GM18508 (cell line): ENCODE measurements at regions not wholly inside any gene's neighbourhood (a gene's known extent, or its start where the extent isn't known, plus 50 kb on each side); places are given as distances from the start of the nearest gene placed in this dataset.
"Not testable (repeated sequence)": the region's sequence is repeated elsewhere in the genome, so short reads cannot be mapped to it uniquely, and the experiment has no call there.

ENCODE experiments used
- ATAC-seq: cut with Tn5 transposase; IDR thresholded peaks from one replicate; pipeline ENCODE4 v1.9.1; 2021; ENCODE audit warnings: moderate number of reproducible peaks; ENCODE audit not compliant: insufficient read depth, unreplicated experiment

GRCh38 chr14:99035712-99036610, 236.0 kb downstream of the BCL11B start:
- ATAC-seq: no peak

DNA sequence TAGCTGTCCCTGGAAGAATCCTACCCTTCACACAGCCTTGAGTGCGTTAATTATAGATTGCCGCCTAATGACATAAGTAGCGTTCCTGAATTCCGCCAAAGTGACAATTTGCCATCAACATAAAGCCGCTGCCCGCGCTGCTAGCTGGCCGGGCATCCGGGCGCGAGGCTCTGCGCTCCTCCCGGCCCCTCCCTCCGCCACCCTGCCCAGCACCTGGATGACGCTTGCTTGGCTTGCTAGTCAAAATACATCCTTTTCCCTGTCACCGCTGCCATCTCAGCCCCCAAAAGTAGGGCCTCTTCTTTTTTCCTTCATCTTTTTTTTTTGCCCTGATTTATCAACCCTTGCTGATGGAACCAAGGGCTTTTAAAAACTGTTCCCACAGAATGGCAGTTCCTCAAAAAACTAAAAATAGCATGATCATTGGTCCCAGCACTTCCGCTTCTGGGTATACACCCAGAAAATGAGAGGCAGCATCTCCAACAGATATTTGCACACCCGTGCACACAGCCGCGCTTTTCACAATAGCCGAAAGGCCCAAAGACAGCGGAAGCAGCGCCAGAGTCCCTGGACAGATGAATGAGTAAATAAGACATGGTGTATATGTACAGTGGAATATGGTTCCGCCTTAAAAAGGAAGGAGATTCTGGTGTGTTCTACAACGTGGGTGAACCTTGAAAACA, 235.2 kb downstream of the BCL11B start:
- no peak for ATAC-seq

- not testable (repeated sequence) for ATAC-seq
Measured at GRCh38 chr14:99037326-99037725, 234.7 kb downstream of the BCL11B start.

- ATAC-seq: no peak
Measured at GRCh38 chr14:99037777-99038430, 234.1 kb downstream of the BCL11B start.

GRCh38 chr14:99038431-99038820, 233.6 kb downstream of the BCL11B start:
- no peak for ATAC-seq

DNA sequence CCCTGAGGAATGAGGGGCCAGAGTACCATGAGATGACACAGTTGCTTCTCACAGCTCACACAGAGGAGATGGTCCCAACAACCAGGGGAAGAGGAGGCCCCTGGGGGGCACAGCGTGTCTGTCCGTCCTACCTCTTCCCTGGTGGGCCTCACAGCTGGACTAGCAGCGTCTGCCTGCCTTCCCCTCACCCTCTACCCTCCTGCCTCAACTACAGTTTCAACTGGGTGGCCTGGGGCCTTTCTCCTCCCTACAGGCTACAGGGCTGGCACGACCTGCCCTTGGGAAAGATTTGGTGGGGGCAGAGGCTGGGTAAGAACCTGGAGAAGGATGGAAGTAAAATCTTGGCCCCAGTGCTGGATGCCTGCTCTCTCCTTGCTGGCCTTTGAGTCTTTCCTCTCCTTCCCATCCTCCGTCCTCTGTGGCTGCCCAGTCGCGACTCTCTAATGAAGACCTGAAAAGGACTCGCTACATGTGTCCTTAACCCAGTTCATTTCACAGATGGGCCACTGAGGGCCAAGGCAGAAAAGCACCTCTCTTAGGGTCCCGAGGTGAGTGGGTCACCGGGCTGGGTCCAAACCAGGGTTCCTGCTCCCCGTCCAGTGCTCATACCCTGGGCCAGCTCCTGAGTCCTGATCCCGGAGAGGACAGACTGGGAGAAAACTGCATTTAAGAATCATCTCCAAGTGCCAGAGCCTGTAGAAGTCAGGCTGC, 232.5 kb downstream of the BCL11B start:
- no peak for ATAC-seq

DNA sequence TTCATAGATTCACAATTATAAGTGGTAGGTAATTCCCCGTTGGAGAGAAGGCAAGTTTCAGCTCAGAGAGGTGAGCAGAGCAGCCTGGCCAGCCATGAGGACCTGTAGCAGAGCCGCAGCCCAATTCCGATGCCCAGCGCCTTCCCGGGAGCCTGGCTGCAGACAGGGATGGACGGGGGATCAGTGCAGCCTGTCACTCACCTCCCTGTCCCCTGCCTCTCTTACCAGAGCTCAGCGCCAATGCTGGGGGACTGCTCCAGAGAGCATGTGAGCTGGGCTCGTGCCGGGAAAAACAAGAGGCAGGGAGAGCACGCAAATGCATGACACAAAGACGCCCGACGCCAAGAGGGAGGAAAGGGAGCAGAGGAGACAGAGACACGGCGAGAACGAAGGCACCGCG, 231.9 kb downstream of the BCL11B start:
- ATAC-seq: no peak

GRCh38 chr14:99040711-99041110, 231.3 kb downstream of the BCL11B start:
- no peak for ATAC-seq

- ATAC-seq: no peak
Measured at GRCh38 chr14:99041141-99041819, 230.7 kb downstream of the BCL11B start.

DNA sequence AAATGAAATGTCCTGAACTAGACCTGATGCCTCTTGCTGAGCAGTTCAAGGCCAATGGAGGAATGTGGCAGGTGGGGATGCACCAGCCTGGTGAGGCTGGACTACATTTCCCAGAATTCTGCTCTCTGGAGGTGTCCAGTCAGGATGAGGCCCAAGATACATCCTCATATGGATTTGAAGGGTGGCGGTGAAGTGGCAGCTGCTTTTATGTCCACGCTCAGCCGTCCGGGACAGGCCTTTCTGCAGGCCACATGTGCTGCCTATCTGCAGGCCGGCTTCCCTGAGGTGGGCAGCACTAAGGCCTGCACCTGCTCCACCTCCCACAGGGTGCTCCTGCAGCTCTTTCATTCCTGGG, 230.2 kb downstream of the BCL11B start:
- no peak for ATAC-seq

- ATAC-seq: no peak
Measured at GRCh38 chr14:99042381-99043266, 229.4 kb downstream of the BCL11B start.

GRCh38 chr14:99043267-99043615, 228.8 kb downstream of the BCL11B start:
- ATAC-seq: no peak

- ATAC-seq: no peak
Measured at GRCh38 chr14:99043756-99044155, 228.2 kb downstream of the BCL11B start.

DNA sequence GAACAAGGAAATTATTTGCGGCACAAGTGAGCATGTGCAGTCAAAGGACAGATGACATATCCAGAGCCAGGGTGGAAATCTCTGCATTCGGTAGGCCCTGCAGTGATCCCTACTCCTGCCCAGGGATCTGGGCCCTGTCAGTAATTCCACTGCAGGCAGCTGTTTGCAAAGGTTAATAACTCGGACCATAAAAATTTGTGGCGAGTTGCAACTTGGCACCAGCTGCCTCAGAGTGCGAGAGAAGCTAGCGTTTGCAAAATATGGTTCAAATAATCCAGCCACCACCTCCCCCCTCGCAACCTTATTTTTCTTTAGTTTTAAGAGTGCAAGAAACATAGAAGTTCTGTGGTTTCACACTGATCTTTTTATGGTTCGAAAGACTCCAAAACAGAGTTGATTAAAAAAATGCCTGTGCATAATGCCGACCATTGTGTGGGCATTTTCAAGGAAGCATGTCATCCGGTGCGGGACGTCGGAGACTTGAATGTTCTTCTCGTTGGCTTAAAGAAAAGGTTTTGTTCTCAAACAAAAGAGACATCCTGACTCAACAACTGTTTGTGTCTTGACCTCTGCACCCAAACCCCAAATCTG, 224.5 kb downstream of the BCL11B start:
- no peak for ATAC-seq

GRCh38 chr14:99050309-99050708, 221.7 kb downstream of the BCL11B start:
- ATAC-seq: no peak

DNA sequence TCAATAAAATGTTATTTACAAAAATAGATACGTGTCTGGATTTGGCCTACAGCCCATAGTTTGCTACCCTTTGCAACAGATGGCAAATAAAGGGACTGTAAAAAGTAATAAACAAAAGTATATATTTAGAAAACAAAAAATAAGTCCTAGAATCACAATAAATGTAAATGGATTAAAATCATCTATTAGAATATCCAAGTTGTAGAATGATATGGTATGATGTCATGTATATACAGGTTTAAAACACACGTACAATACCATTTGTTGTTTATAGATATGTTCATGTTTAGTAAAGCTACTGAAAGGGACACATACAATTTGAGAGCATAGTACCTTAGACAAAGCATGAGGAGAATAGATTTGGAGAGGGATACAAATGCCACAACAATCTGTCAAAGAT, 219.5 kb downstream of the BCL11B start:
- ATAC-seq: no peak

DNA sequence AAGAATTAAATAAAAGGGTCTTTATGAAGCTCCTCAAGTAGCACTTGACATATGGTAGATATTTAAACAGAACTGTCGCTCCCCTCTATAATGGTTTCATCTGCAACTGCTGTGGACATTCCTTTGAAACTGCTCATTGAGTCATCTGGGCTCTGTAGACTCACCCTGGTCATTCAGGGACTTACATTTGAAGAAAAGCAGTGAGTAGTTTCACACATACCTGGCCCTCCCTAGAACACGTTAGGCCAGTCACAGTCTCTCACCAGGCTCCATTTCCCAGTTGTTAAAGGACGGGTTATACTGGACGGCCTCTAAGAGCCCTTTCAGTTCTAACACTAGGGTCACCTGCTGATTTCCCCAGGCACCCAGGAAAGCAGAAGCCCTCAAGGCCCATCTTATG, 217.0 kb downstream of the BCL11B start:
- ATAC-seq: no peak

DNA sequence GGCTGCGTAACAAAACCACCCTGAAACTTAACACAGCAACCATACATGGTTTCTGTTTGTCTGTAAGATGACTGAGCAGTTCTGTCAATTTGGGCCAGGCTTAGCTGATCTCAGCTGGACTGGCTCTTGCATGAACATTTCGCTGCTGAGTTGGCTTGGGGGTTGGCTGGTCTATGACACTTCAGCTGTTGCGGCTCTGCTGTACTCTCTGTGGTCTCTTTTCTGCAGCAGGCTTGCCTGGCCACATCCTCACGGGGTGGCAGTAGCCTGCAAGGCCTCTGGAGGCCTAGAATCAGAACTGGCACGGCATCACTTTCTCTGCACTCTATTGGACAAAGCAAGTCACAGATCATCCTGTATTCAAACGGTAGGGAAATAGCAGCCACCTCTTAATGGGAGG, 216.2 kb downstream of the BCL11B start:
- no peak for ATAC-seq

DNA sequence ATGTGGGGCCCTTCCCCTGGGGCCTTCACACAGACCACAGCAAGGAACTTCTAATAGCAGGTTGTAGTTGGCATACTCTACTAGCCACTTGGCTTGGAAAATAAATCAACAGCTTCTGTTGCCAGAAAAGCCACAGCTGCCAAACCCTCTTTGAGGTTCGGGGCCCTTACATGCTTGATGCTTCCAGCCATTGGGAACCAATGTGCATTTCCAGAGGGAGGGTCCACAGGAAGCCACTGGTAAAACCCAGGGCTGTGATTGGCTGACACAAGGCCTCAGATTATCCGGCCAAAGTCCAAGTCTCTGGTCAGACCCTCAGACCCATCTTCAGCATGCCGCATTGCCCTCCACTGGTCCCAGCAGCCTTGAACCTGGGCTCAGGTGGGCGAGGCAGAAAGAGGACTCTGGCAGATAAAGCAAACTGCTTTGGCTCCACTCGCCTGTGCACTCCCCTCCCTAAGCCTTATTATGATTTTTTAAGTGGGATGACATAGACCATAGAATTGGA, 214.4 kb downstream of the BCL11B start:
- no peak for ATAC-seq
